ENCODE measurements at regions not wholly inside any gene's neighbourhood (a gene's known extent, or its start where the extent isn't known, plus 50 kb on each side); places are given as distances from the start of the nearest gene placed in this dataset.

- no peak for TF ChIP-seq CTCF (IDR thresholded peaks at IDR 0.05)
- TF ChIP-seq EP300 (IDR thresholded peaks at IDR 0.05): no peak
- no peak for TF ChIP-seq POLR2A (IDR thresholded peaks at IDR 0.05)
These were observed 184.8 kb downstream of the LRRN1 start for GRCh38 chr3:3984053-3984452.

Measured in suprapubic skin (tissue), 3 donors.